Hepatocyte (in vitro differentiated cells): ENCODE measurements at regions not wholly inside any gene's neighbourhood (a gene's known extent, or its start where the extent isn't known, plus 50 kb on each side); places are given as distances from the start of the nearest gene placed in this dataset.

ENCODE experiments used
- DNase-seq: peaks from one replicate; pipeline ENCODE4 v3.0.0-alpha.2; 2016; ENCODE audit warnings: low spot score
- H2AFZ ChIP-seq: fragments of 200-600 bp; sonication (generic); 2 replicates; pipeline ENCODE4 v1.6.0; 2016; ENCODE audit warnings: antibody characterized with exemption, mild to moderate bottlenecking
- H3K27ac ChIP-seq: fragments of 200-600 bp; sonication (generic); 2 replicates; pipeline ENCODE4 v1.5.1; 2016; ENCODE audit warnings: mild to moderate bottlenecking
- H3K27me3 ChIP-seq: fragments of 200-600 bp; sonication (generic); 2 replicates; pipeline ENCODE4 v1.6.1; 2016
- H3K36me3 ChIP-seq: fragments of 200-600 bp; sonication (generic); replicated peaks from 2 replicates; pipeline ENCODE4 v1.5.1; 2016; ENCODE audit warnings: low read depth; ENCODE audit not compliant: insufficient read depth
- H3K4me1 ChIP-seq: fragments of 200-600 bp; sonication (generic); 2 replicates; pipeline ENCODE4 v1.5.1; 2016; ENCODE audit warnings: mild to moderate bottlenecking, moderate library complexity; ENCODE audit not compliant: insufficient read depth
- H3K4me2 ChIP-seq: fragments of 200-600 bp; sonication (generic); 2 replicates; pipeline ENCODE4 v1.6.0; 2016
- H3K4me3 ChIP-seq: fragments of 200-600 bp; sonication (generic); 2 replicates; pipeline ENCODE4 v1.5.1; 2016; ENCODE audit warnings: mild to moderate bottlenecking
- H3K79me2 ChIP-seq: fragments of 200-600 bp; sonication (generic); 2 replicates; pipeline ENCODE4 v1.6.0; 2017; ENCODE audit warnings: mild to moderate bottlenecking
- H3K9me2 ChIP-seq: fragments of 200-600 bp; sonication (generic); replicated peaks from 2 replicates; pipeline ENCODE4 v1.6.0; 2017; ENCODE audit warnings: mild to moderate bottlenecking; ENCODE audit not compliant: insufficient read depth
- H3K9me3 ChIP-seq: fragments of 200-600 bp; sonication (generic); 2 replicates; pipeline ENCODE4 v1.5.1; 2016; ENCODE audit warnings: low read depth, mild to moderate bottlenecking
- H4K20me1 ChIP-seq: fragments of 200-600 bp; sonication (generic); 2 replicates; pipeline ENCODE4 v1.6.0; 2016; ENCODE audit warnings: mild to moderate bottlenecking; ENCODE audit not compliant: insufficient read depth, poor library complexity, severe bottlenecking
- CTCF ChIP-seq: fragments of 200-600 bp; sonication (generic); IDR thresholded peaks from 2 replicates; pipeline ENCODE4 v1.5.1; 2016; ENCODE audit warnings: antibody characterized with exemption, mild to moderate bottlenecking; ENCODE audit not compliant: poor library complexity
- EZH2 ChIP-seq: fragments of 200-600 bp; sonication (generic); IDR thresholded peaks from 2 replicates; pipeline ENCODE4 v1.6.1; 2016; ENCODE audit warnings: antibody characterized with exemption, mild to moderate bottlenecking, borderline replicate concordance
- EZH2phosphoT487 ChIP-seq: fragments of 200-600 bp; sonication (generic); IDR thresholded peaks from one replicate; pipeline ENCODE4 v1.6.1; 2018; ENCODE audit warnings: antibody characterized with exemption, mild to moderate bottlenecking, low read depth, moderate library complexity; ENCODE audit not compliant: unreplicated experiment, severe bottlenecking
- WGBS: methylation state at CpG from one replicate; pipeline ENCODE4 v1.1.6; 2016; ENCODE audit warnings: low lambda C conversion rate; ENCODE audit errors: missing lambda C conversion rate; 5-methylcytosine and 5-hydroxymethylcytosine counted together

- TF ChIP-seq EZH2phosphoT487 (no peak), EZH2 (no peak), CTCF (no peak)
- H4K20me1 ChIP-seq, result no peaks in the 10 kb centered on the region
- no peak overlapping the region for H3K4me2 ChIP-seq
- H3K36me3 ChIP-seq, result no peaks in the 10 kb centered on the region
- no peak for DNase-seq
- peaks cover 7% of the 10 kb centered on the region for H3K27me3 ChIP-seq
- H3K79me2 ChIP-seq, result no peaks in the 10 kb centered on the region
- H2AFZ ChIP-seq, result no peak overlapping the region
- WGBS, result 77% methylated on average over 3 of the region's 3 CpGs
- no peak overlapping the region for H3K4me3 ChIP-seq
- no peaks in the 10 kb centered on the region for H3K9me3 ChIP-seq
- H3K4me1 ChIP-seq, result no peaks in the 10 kb centered on the region
- no peak overlapping the region for H3K27ac ChIP-seq
- H3K9me2 ChIP-seq, result no peaks in the 10 kb centered on the region
Measured at GRCh38 chr11:115930886-115931547, 426.8 kb upstream of the CADM1 start.

GRCh38 chr11:115930291-115930690 is 426.1 kb upstream of the CADM1 start:
- 81% methylated on average over 2 of the region's 2 CpGs for WGBS

GRCh38 chr11:115929618-115930129 is 425.5 kb upstream of the CADM1 start:
- no peak overlapping the region for H2AFZ ChIP-seq
- no peak overlapping the region for H3K4me3 ChIP-seq
- H3K27ac ChIP-seq, result no peak overlapping the region
- no peak for TF ChIP-seq CTCF
- TF ChIP-seq EZH2phosphoT487, result no peak
- TF ChIP-seq EZH2, result no peak
- H3K9me3 ChIP-seq, result no peaks in the 10 kb centered on the region
- peaks cover 7% of the 10 kb centered on the region for H3K27me3 ChIP-seq
- H3K4me2 ChIP-seq, result no peak overlapping the region
- WGBS, result 82% methylated on average over 6 of the region's 6 CpGs
- no peak for DNase-seq
- H3K36me3 ChIP-seq, result no peaks in the 10 kb centered on the region
- no peaks in the 10 kb centered on the region for H3K79me2 ChIP-seq
- H4K20me1 ChIP-seq, result no peaks in the 10 kb centered on the region
- H3K4me1 ChIP-seq, result no peaks in the 10 kb centered on the region
- no peaks in the 10 kb centered on the region for H3K9me2 ChIP-seq

More at GRCh38 chr11:115930291-115930690, 426.1 kb upstream of the CADM1 start:
- no peak for DNase-seq
- no peaks in the 10 kb centered on the region for H3K36me3 ChIP-seq
- H3K4me3 ChIP-seq, result no peak overlapping the region
- H3K4me2 ChIP-seq, result no peak overlapping the region
- TF ChIP-seq CTCF (no peak), EZH2 (no peak), EZH2phosphoT487 (no peak)
- peaks cover 7% of the 10 kb centered on the region for H3K27me3 ChIP-seq
- no peak overlapping the region for H2AFZ ChIP-seq
- H3K27ac ChIP-seq, result no peak overlapping the region
- H3K79me2 ChIP-seq, result no peaks in the 10 kb centered on the region
- no peaks in the 10 kb centered on the region for H4K20me1 ChIP-seq
- no peaks in the 10 kb centered on the region for H3K9me3 ChIP-seq
- no peaks in the 10 kb centered on the region for H3K4me1 ChIP-seq
- no peaks in the 10 kb centered on the region for H3K9me2 ChIP-seq
